ENCODE measurements at regions not wholly inside any gene's neighbourhood (a gene's known extent, or its start where the extent isn't known, plus 50 kb on each side); places are given as distances from the start of the nearest gene placed in this dataset.

- no peak overlapping the region for H2AFZ ChIP-seq (ENCODE audit: low read length)
- H3K4me1 ChIP-seq (ENCODE audit: low read length), result no peaks in the 10 kb centered on the region
- no peak overlapping the region for H3K4me3 ChIP-seq (ENCODE audit: low read length)
- no peaks in the 10 kb centered on the region for H3K9me2 ChIP-seq (replicated peaks; ENCODE audit: insufficient read depth, low read length)
- H3K9ac ChIP-seq (ENCODE audit: low read length), result no peak overlapping the region
- no peaks in the 10 kb centered on the region for H3K79me2 ChIP-seq (ENCODE audit: low read length)
- DNase-seq, result no peak
- TF ChIP-seq EZH2phosphoT487 (IDR thresholded peaks at IDR 0.05; ENCODE audit: low read length) (no peak), CTCF (IDR thresholded peaks at IDR 0.05; ENCODE audit: low read length) (no peak), EZH2 (optimal IDR thresholded peaks at IDR 0.05; ENCODE audit: low read depth, low read length) (no peak)
- H4K20me1 ChIP-seq (ENCODE audit: insufficient read depth, low read length), result no peaks in the 10 kb centered on the region
- H3F3A ChIP-seq (ENCODE audit: insufficient read depth, low read length), result no peaks in the 10 kb centered on the region
- H3K27ac ChIP-seq (ENCODE audit: low read length), result no peak overlapping the region
- H3K4me2 ChIP-seq (ENCODE audit: low read depth, low read length), result no peak overlapping the region
- no peaks in the 10 kb centered on the region for H3K27me3 ChIP-seq (replicated peaks; ENCODE audit: insufficient read depth, low read length)
- H3K9me3 ChIP-seq (replicated peaks; ENCODE audit: insufficient read depth, low read length), result no peaks in the 10 kb centered on the region
- no peaks in the 10 kb centered on the region for H3K36me3 ChIP-seq (replicated peaks; ENCODE audit: insufficient read depth, low read length)
Measured at GRCh38 chr2:236661762-236662110, 92.1 kb downstream of the ACKR3 start.

- no peak overlapping the region for H3K9ac ChIP-seq (ENCODE audit: low read length)
- no peaks in the 10 kb centered on the region for H3K4me1 ChIP-seq (ENCODE audit: low read length)
- no peaks in the 10 kb centered on the region for H3K27me3 ChIP-seq (replicated peaks; ENCODE audit: insufficient read depth, low read length)
- H3K27ac ChIP-seq (ENCODE audit: low read length), result no peak overlapping the region
- no peak overlapping the region for H3K4me2 ChIP-seq (ENCODE audit: low read depth, low read length)
- DNase-seq, result no peak
- H3F3A ChIP-seq (ENCODE audit: insufficient read depth, low read length), result no peaks in the 10 kb centered on the region
- H3K9me2 ChIP-seq (replicated peaks; ENCODE audit: insufficient read depth, low read length), result no peaks in the 10 kb centered on the region
- no peaks in the 10 kb centered on the region for H3K36me3 ChIP-seq (replicated peaks; ENCODE audit: insufficient read depth, low read length)
- H3K4me3 ChIP-seq (ENCODE audit: low read length), result no peak overlapping the region
- no peaks in the 10 kb centered on the region for H4K20me1 ChIP-seq (ENCODE audit: insufficient read depth, low read length)
- no peaks in the 10 kb centered on the region for H3K9me3 ChIP-seq (replicated peaks; ENCODE audit: insufficient read depth, low read length)
- TF ChIP-seq EZH2phosphoT487 (IDR thresholded peaks at IDR 0.05; ENCODE audit: low read length), result no peak
- no peak for TF ChIP-seq CTCF (IDR thresholded peaks at IDR 0.05; ENCODE audit: low read length)
- no peak for TF ChIP-seq EZH2 (optimal IDR thresholded peaks at IDR 0.05; ENCODE audit: low read depth, low read length)
- no peaks in the 10 kb centered on the region for H3K79me2 ChIP-seq (ENCODE audit: low read length)
- no peak overlapping the region for H2AFZ ChIP-seq (ENCODE audit: low read length)
Measured at GRCh38 chr2:236662231-236663185, 92.9 kb downstream of the ACKR3 start.

GRCh38 chr2:236663287-236664101, 93.9 kb downstream of the ACKR3 start:
- no peak for DNase-seq
- no peak overlapping the region for H3K4me3 ChIP-seq (ENCODE audit: low read length)
- no peak for TF ChIP-seq CTCF (IDR thresholded peaks at IDR 0.05; ENCODE audit: low read length)
- H3K9ac ChIP-seq (ENCODE audit: low read length), result no peak overlapping the region
- H3K27ac ChIP-seq (ENCODE audit: low read length), result no peak overlapping the region
- H2AFZ ChIP-seq (ENCODE audit: low read length), result no peak overlapping the region
- no peaks in the 10 kb centered on the region for H3K4me1 ChIP-seq (ENCODE audit: low read length)
- H3K9me3 ChIP-seq (replicated peaks; ENCODE audit: insufficient read depth, low read length), result no peaks in the 10 kb centered on the region
- no peaks in the 10 kb centered on the region for H3F3A ChIP-seq (ENCODE audit: insufficient read depth, low read length)
- H4K20me1 ChIP-seq (ENCODE audit: insufficient read depth, low read length), result no peaks in the 10 kb centered on the region
- no peaks in the 10 kb centered on the region for H3K36me3 ChIP-seq (replicated peaks; ENCODE audit: insufficient read depth, low read length)
- no peak overlapping the region for H3K4me2 ChIP-seq (ENCODE audit: low read depth, low read length)
- H3K9me2 ChIP-seq (replicated peaks; ENCODE audit: insufficient read depth, low read length), result no peaks in the 10 kb centered on the region
- H3K27me3 ChIP-seq (replicated peaks; ENCODE audit: insufficient read depth, low read length), result no peaks in the 10 kb centered on the region
- H3K79me2 ChIP-seq (ENCODE audit: low read length), result no peaks in the 10 kb centered on the region
